K562 (cell line): ENCODE measurements at regions not wholly inside any gene's neighbourhood (a gene's known extent, or its start where the extent isn't known, plus 50 kb on each side); places are given as distances from the start of the nearest gene placed in this dataset.

ENCODE experiments used
- ATAC-seq: fragments of 200-7000 bp; cut with Tn5 transposase; 3 replicates; pipeline ENCODE4 v1.9.1; 2020; ENCODE audit warnings: moderate library complexity
- BruUV-seq: library from RNA; stranded (reverse); fragments of 400-500 nt; replicated peaks from 2 replicates; lab custom pipeline; 2021; lab: Mats Ljungman, UMichigan
- CTCF ChIA-PET: fragments of 300-600 bp; formaldehyde crosslinking; extraction: SDS; loops from one replicate; lab custom pipeline; 2021; ENCODE audit warnings: low intra/inter-chr PET ratio; lab: Yijun Ruan, JAX
- POLR2A ChIA-PET: fragments of 300-600, 350-650 bp; sonication (Branson Sonifier 250); formaldehyde crosslinking; extraction: SDS; loops from one replicate; lab custom pipeline; 2021; ENCODE audit warnings: antibody characterized with exemption, inconsistent platforms; lab: Yijun Ruan, JAX
- DNase-seq, 4 experiments: peaks; one replicate each; pipeline versions ENCODE4 v3.0.0 to v3.0.0-alpha.2; 2011 to 2018; ENCODE audit warnings: low spot score in 3 of 4, mixed read lengths in 3 of 4; ENCODE audit errors: extremely low read depth in 1 of 4
- FAIRE-seq: peaks from 2 replicates; lab custom pipeline; 2011; peaks lifted over from hg19 to GRCh38; lab: Jason Lieb, UNC
- H2AFZ ChIP-seq: 2 replicates; pipeline ENCODE4 v1.6.0; 2011; ENCODE audit warnings: low read depth, low read length, control low read depth, inconsistent platforms
- H3K27ac ChIP-seq: fragments of 200-600 bp; 3 replicates; pipeline ENCODE4 v1.8.0; 2011; ENCODE audit warnings: low read depth, mild to moderate bottlenecking, control low read depth, inconsistent platforms, low read length, moderate library complexity, mixed read lengths; ENCODE audit errors: extremely low read depth
- H3K27me3 ChIP-seq, 2 experiments: fragments of 300-600 bp in 1 of 2; 2 replicates in 1 of 2; 3 replicates in 1 of 2; pipeline versions ENCODE4 v1.6.0 to v1.8.0; 2011; ENCODE audit warnings: inconsistent platforms in 2 of 2, low read length in 2 of 2, mild to moderate bottlenecking in 1 of 2, mixed read lengths in 1 of 2, moderate library complexity in 1 of 2; ENCODE audit not compliant: control insufficient read depth in 2 of 2, insufficient read depth in 2 of 2
- H3K36me3 ChIP-seq: fragments of 300-600 bp; 3 replicates; pipeline ENCODE4 v1.8.0; 2011; ENCODE audit warnings: mild to moderate bottlenecking, low read length, inconsistent platforms; ENCODE audit not compliant: control insufficient read depth, insufficient read depth
- H3K4me1 ChIP-seq, 2 experiments: fragments of 200-600 bp in 1 of 2; replicated peaks in 1 of 2; 2 replicates in 1 of 2; 3 replicates in 1 of 2; pipeline versions ENCODE4 v1.5.1 to v1.8.0; 2011; ENCODE audit warnings: inconsistent platforms in 2 of 2, low read length in 2 of 2, mild to moderate bottlenecking in 1 of 2, mixed read lengths in 1 of 2, moderate library complexity in 1 of 2; ENCODE audit not compliant: control insufficient read depth in 2 of 2, insufficient read depth in 2 of 2
- H3K4me2 ChIP-seq: 2 replicates; pipeline ENCODE4 v1.6.1; 2011; ENCODE audit warnings: low read length, control low read depth, inconsistent platforms, mixed read lengths; ENCODE audit not compliant: insufficient read depth
- H3K4me3 ChIP-seq: fragments of 200-600 bp; sonication (generic), shearing (Covaris generic); 2 replicates; pipeline ENCODE4 v1.5.1; 2016; ENCODE audit warnings: control low read depth, inconsistent platforms
- H3K79me2 ChIP-seq: fragments of 200-600 bp; 3 replicates; pipeline ENCODE4 v1.8.0; 2011; ENCODE audit warnings: low read length, inconsistent platforms; ENCODE audit not compliant: control insufficient read depth, insufficient read depth
- H3K9ac ChIP-seq, 2 experiments: 2 replicates each; pipeline versions ENCODE4 v1.6.0 to v1.6.1; 2011; ENCODE audit warnings: low read depth in 2 of 2, low read length in 2 of 2, control low read depth in 1 of 2, inconsistent platforms in 1 of 2, mild to moderate bottlenecking in 1 of 2, mixed read lengths in 1 of 2; ENCODE audit not compliant: insufficient read depth in 1 of 2
- H3K9me1 ChIP-seq: one replicate; pipeline ENCODE4 v1.6.0; 2011; ENCODE audit warnings: inconsistent platforms, mild to moderate bottlenecking, low read length, moderate library complexity; ENCODE audit not compliant: control insufficient read depth, insufficient read depth
- H3K9me3 ChIP-seq: replicated peaks from 2 replicates; pipeline ENCODE4 v1.5.1; 2011; ENCODE audit warnings: low read depth, low read length, inconsistent platforms; ENCODE audit not compliant: control insufficient read depth, insufficient read depth
- H4K20me1 ChIP-seq: replicated peaks from 2 replicates; pipeline ENCODE4 v1.6.1; 2011; ENCODE audit warnings: low read length, inconsistent platforms, mixed read lengths; ENCODE audit not compliant: control insufficient read depth, insufficient read depth
- BACH1 ChIP-seq: fragments of 200-800 bp; sonication (Bioruptor generic); IDR thresholded peaks from 2 replicates; pipeline ENCODE4 v1.6.1; 2016; ENCODE audit warnings: missing genetic modification characterization, missing compliant biosample characterization
- CBX3 ChIP-seq, 2 experiments: IDR thresholded peaks; 1 replicate in 1 of 2; 2 replicates in 1 of 2; pipeline ENCODE4 v1.6.1; 2012; ENCODE audit warnings: inconsistent platforms in 2 of 2, low read length in 2 of 2, borderline replicate concordance in 1 of 2, control low read depth in 1 of 2
- E2F5 ChIP-seq: sonication (generic); formaldehyde crosslinking; IDR thresholded peaks from 2 replicates; pipeline ENCODE4 v1.8.0; 2022; ENCODE audit warnings: mild to moderate bottlenecking, missing genetic modification reagents
- HIVEP1 ChIP-seq: fragments of 250-450 bp; sonication (Bioruptor Pico); IDR thresholded peaks from 2 replicates; pipeline ENCODE4 v1.4.0; 2020; ENCODE audit warnings: mild to moderate bottlenecking
- LEF1 ChIP-seq: fragments of 450-650 bp; IDR thresholded peaks from 2 replicates; pipeline ENCODE4 v1.6.1; 2016; ENCODE audit warnings: mild to moderate bottlenecking
- MIER1 ChIP-seq: fragments of 450-650 bp; IDR thresholded peaks from 2 replicates; pipeline ENCODE4 v1.6.1; 2016; ENCODE audit warnings: antibody characterized with exemption, mild to moderate bottlenecking, low read depth
- NR1H2 ChIP-seq: sonication (generic); formaldehyde crosslinking; IDR thresholded peaks from 2 replicates; pipeline ENCODE4 v1.4.0; 2020; ENCODE audit warnings: mild to moderate bottlenecking, missing genetic modification reagents
- ZKSCAN1 ChIP-seq: fragments of 150-350 bp; IDR thresholded peaks from 2 replicates; pipeline ENCODE4 v1.6.1; 2016; ENCODE audit warnings: low read depth, low read length
- ZNF431 ChIP-seq: sonication (generic); formaldehyde crosslinking; IDR thresholded peaks from 2 replicates; pipeline ENCODE4 v1.8.0; 2022; ENCODE audit warnings: mild to moderate bottlenecking, missing genetic modification reagents
- ZNF583 ChIP-seq: fragments of 250-450 bp; sonication (Bioruptor Pico); IDR thresholded peaks from 2 replicates; pipeline ENCODE4 v1.4.0; 2020
- ZNF77 ChIP-seq: fragments of 250-450 bp; sonication (Bioruptor Pico); IDR thresholded peaks from 2 replicates; pipeline ENCODE4 v1.5.0; 2020
- in situ Hi-C: fragments of 300-500 bp; cut with MboI; formaldehyde crosslinking; loops from 4 replicates; pipeline ENCODE4 v1.15.0; 2018; ENCODE audit warnings: inconsistent platforms, mixed read lengths
- intact Hi-C: fragments of 100-400 bp; cut with micrococcal nuclease; formaldehyde crosslinking; loops from 2 replicates; pipeline ENCODE4 v1.14.2; 2022
- TF ChIP-seq, protein P1 (sequence below): fragments of 450-650 bp; IDR thresholded peaks from 2 replicates; pipeline ENCODE4 v1.6.1; 2017; ENCODE audit warnings: mild to moderate bottlenecking, moderate library complexity
- TF ChIP-seq, protein P2 (sequence below): fragments of 250-450 bp; sonication (Bioruptor Pico); IDR thresholded peaks from 2 replicates; pipeline ENCODE4 v1.9.0; 2021; ENCODE audit warnings: mild to moderate bottlenecking, inconsistent platforms
- TF ChIP-seq, protein P3 (sequence below): fragments of 450-650 bp; formaldehyde crosslinking; IDR thresholded peaks from 2 replicates; pipeline ENCODE4 v1.4.0; 2020; ENCODE audit warnings: mild to moderate bottlenecking
- TF ChIP-seq, protein P4 (sequence below): fragments of 250-450 bp; sonication (Bioruptor Pico); IDR thresholded peaks from 2 replicates; pipeline ENCODE4 v1.4.0; 2020; ENCODE audit warnings: borderline replicate concordance

DNA sequence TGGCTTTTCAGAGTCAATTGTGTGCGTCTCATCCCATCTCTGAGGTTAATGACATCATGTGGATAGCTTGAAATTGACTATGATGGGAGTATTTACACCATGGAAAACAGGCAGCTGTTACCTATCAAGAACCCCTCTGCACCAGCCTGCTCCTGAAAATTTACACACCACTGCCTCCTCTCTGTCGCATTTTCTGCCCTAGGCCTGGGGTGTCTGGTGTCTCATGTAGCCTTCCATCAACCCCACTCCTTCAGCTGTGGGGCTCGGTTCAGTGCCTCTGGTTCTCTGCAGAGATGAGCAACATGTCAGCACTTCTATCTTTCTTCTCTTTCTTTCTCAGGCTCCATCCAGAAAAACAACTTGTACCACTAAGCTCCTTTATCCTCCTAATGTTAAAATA is 600.5 kb downstream of the TYW1 start (continued):
- TF ChIP-seq E2F5 (CRISPR knock-in tag) (no peak), ZNF431 (CRISPR knock-in tag) (no peak), ZNF77 (CRISPR knock-in tag) (no peak), BACH1 (tag) (no peak)
- TF ChIP-seq, protein P1, sequence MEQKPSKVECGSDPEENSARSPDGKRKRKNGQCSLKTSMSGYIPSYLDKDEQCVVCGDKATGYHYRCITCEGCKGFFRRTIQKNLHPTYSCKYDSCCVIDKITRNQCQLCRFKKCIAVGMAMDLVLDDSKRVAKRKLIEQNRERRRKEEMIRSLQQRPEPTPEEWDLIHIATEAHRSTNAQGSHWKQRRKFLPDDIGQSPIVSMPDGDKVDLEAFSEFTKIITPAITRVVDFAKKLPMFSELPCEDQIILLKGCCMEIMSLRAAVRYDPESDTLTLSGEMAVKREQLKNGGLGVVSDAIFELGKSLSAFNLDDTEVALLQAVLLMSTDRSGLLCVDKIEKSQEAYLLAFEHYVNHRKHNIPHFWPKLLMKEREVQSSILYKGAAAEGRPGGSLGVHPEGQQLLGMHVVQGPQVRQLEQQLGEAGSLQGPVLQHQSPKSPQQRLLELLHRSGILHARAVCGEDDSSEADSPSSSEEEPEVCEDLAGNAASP: no peak
- TF ChIP-seq, protein P2, sequence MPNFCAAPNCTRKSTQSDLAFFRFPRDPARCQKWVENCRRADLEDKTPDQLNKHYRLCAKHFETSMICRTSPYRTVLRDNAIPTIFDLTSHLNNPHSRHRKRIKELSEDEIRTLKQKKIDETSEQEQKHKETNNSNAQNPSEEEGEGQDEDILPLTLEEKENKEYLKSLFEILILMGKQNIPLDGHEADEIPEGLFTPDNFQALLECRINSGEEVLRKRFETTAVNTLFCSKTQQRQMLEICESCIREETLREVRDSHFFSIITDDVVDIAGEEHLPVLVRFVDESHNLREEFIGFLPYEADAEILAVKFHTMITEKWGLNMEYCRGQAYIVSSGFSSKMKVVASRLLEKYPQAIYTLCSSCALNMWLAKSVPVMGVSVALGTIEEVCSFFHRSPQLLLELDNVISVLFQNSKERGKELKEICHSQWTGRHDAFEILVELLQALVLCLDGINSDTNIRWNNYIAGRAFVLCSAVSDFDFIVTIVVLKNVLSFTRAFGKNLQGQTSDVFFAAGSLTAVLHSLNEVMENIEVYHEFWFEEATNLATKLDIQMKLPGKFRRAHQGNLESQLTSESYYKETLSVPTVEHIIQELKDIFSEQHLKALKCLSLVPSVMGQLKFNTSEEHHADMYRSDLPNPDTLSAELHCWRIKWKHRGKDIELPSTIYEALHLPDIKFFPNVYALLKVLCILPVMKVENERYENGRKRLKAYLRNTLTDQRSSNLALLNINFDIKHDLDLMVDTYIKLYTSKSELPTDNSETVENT (CRISPR knock-in tag): no peak

DNA sequence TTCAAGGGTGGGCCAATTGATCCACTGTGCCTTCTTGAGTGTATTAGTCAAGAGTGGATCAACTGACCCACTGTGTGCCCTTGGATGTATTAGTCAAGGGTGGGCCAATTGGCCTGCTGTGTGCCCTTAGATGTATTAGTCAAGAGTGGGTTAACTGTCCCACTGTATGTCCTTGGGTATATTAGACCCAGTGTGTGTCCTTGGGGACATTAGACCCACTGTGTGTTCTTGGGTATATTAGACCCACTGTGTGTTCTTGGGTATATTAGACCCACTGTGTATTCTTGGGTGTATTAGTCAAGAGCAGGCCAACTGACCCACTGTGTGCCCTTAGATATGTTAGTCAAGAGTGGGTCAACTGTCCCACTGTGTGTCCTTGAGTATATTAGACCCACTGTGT is 601.8 kb downstream of the TYW1 start:
- ChIA-PET CTCF (no interaction called here), POLR2A (no interaction called here)
- DNase-seq (no peak), FAIRE-seq (no peak), ATAC-seq (no peak)
- no TSS peak for BruUV-seq
- H3K27ac ChIP-seq: no peak overlapping the region
- no peak overlapping the region for H3K4me2 ChIP-seq
- no peak overlapping the region for H3K4me3 ChIP-seq
- no peak overlapping the region for H3K9ac ChIP-seq
- no peaks in the 10 kb centered on the region for H3K36me3 ChIP-seq
- H3K9me3 ChIP-seq: no peaks in the 10 kb centered on the region
- H3K4me1 ChIP-seq: no peaks in the 10 kb centered on the region
- intact Hi-C loops (no loop called here), in situ Hi-C loops (no loop called here)
- no peaks in the 10 kb centered on the region for H4K20me1 ChIP-seq
- TF ChIP-seq, protein P3, sequence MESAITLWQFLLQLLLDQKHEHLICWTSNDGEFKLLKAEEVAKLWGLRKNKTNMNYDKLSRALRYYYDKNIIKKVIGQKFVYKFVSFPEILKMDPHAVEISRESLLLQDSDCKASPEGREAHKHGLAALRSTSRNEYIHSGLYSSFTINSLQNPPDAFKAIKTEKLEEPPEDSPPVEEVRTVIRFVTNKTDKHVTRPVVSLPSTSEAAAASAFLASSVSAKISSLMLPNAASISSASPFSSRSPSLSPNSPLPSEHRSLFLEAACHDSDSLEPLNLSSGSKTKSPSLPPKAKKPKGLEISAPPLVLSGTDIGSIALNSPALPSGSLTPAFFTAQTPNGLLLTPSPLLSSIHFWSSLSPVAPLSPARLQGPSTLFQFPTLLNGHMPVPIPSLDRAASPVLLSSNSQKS (CRISPR knock-in tag): no peak
- TF ChIP-seq CBX3 (IDR thresholded peaks at IDR 0.05; ENCODE audit: borderline replicate concordance in 1 of 2, low read length in 2 of 2) (no peak), HIVEP1 (no peak), ZKSCAN1 (peak; percentile 89; the same call in 1 of the 2 replicates), LEF1 (no peak), NR1H2 (no peak), ZNF583 (CRISPR knock-in tag) (no peak), MIER1 (no peak)
- TF ChIP-seq, protein P4, sequence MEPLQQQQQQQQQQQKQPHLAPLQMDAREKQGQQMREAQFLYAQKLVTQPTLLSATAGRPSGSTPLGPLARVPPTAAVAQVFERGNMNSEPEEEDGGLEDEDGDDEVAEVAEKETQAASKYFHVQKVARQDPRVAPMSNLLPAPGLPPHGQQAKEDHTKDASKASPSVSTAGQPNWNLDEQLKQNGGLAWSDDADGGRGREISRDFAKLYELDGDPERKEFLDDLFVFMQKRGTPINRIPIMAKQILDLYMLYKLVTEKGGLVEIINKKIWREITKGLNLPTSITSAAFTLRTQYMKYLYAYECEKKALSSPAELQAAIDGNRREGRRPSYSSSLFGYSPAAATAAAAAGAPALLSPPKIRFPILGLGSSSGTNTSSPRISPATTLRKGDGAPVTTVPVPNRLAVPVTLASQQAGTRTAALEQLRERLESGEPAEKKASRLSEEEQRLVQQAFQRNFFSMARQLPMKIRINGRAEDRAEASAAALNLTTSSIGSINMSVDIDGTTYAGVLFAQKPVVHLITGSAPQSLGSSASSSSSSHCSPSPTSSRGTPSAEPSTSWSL (CRISPR knock-in tag): no peak
- TF ChIP-seq, all 486 proteins: peak for 1
- Histone ChIP-seq H3K9me1 (no peaks in the 10 kb centered on the region), H2AFZ (no peak overlapping the region), H3K27me3 (peaks cover 3 to 17% of the 10 kb centered on the region in 2 experiments; a peak in 3 of 5 replicates), H3K79me2 (no peaks in the 10 kb centered on the region)
